ENCODE measurements at regions not wholly inside any gene's neighbourhood (a gene's known extent, or its start where the extent isn't known, plus 50 kb on each side); places are given as distances from the start of the nearest gene placed in this dataset.

DNA sequence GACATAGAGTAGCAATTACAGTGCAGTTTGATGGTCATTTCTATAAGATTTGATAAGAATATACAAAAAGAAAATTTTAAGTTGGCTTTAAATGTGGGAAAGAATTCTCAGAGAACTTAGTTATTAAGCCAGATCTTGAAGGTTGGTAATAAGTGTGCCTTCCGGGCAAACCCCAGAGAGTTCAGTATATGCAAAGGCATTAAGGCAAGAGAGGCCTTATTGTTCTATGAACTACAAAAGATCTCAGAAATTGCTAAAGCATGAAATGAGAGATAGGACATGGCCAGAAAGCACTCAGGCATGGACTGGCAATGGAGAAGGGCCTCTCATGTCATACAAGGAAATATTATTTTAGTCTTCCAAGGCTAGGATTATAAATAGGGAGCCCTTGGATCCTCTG lies 390.2 kb upstream of the C1orf87 start (continued):
- TF ChIP-seq TAF1 (IDR thresholded peaks at IDR 0.05; ENCODE audit: low read depth, low read length) (no peak), BACH1 (IDR thresholded peaks at IDR 0.05; ENCODE audit: low read length) (no peak), EGR1 (IDR thresholded peaks at IDR 0.05; ENCODE audit: borderline replicate concordance, low read depth, low read length) (no peak)
